ENCODE measurements at regions not wholly inside any gene's neighbourhood (a gene's known extent, or its start where the extent isn't known, plus 50 kb on each side); places are given as distances from the start of the nearest gene placed in this dataset.
"Not testable (repeated sequence)": the region's sequence is repeated elsewhere in the genome, so short reads cannot be mapped to it uniquely, and the experiment has no call there.

GRCh38 chr14:105617201-105617777 is 90.9 kb downstream of the TMEM121 start:
- TF ChIP-seq TCF4 (CRISPR knock-in tag; IDR thresholded peaks at IDR 0.05; ENCODE audit: borderline replicate concordance), result no peak
- TF ChIP-seq ZNF70 (CRISPR knock-in tag; IDR thresholded peaks at IDR 0.05), result no peak
- no peak for TF ChIP-seq SNAI2 (CRISPR knock-in tag; IDR thresholded peaks at IDR 0.05)
- TF ChIP-seq ZC3H10 (CRISPR knock-in tag; IDR thresholded peaks at IDR 0.05), result no peak
- TF ChIP-seq ISL1 (CRISPR knock-in tag; IDR thresholded peaks at IDR 0.05), result no peak
- ATAC-seq, result no peak

GRCh38 chr14:105617805-105618204 is 91.4 kb downstream of the TMEM121 start:
- ATAC-seq, result not testable (repeated sequence)

- ATAC-seq, result not testable (repeated sequence)
These were observed 92.9 kb downstream of the TMEM121 start for GRCh38 chr14:105619324-105619723.

- not testable (repeated sequence) for ATAC-seq
These were observed 93.9 kb downstream of the TMEM121 start for GRCh38 chr14:105620178-105620864.

- not testable (repeated sequence) for ATAC-seq
These were observed 94.6 kb downstream of the TMEM121 start for GRCh38 chr14:105620865-105621471.

- ATAC-seq, result not testable (repeated sequence)
These were observed 95.3 kb downstream of the TMEM121 start for GRCh38 chr14:105621479-105622328.

- no peak for ATAC-seq
- no peak for TF ChIP-seq SNAI2 (CRISPR knock-in tag; IDR thresholded peaks at IDR 0.05)
- TF ChIP-seq TCF4 (CRISPR knock-in tag; IDR thresholded peaks at IDR 0.05; ENCODE audit: borderline replicate concordance), result no peak
- TF ChIP-seq ZFP3 (CRISPR knock-in tag; IDR thresholded peaks at IDR 0.05), result no peak
- TF ChIP-seq OSR1 (CRISPR knock-in tag; IDR thresholded peaks at IDR 0.05), result no peak
- TF ChIP-seq TOX (CRISPR knock-in tag; IDR thresholded peaks at IDR 0.05; ENCODE audit: borderline replicate concordance), result no peak
- TF ChIP-seq ISL1 (CRISPR knock-in tag; IDR thresholded peaks at IDR 0.05), result no peak
- no peak for TF ChIP-seq PPARA (CRISPR knock-in tag; IDR thresholded peaks at IDR 0.05; ENCODE audit: borderline replicate concordance)
- no peak for TF ChIP-seq CSDC2 (CRISPR knock-in tag; IDR thresholded peaks at IDR 0.05)
- TF ChIP-seq ZFP30 (CRISPR knock-in tag; IDR thresholded peaks at IDR 0.05), result no peak
- TF ChIP-seq ZNF8 (CRISPR knock-in tag; IDR thresholded peaks at IDR 0.05), result no peak
- TF ChIP-seq CSRNP3 (CRISPR knock-in tag; IDR thresholded peaks at IDR 0.05), result no peak
These were observed 96.1 kb downstream of the TMEM121 start for GRCh38 chr14:105622329-105622955.

- ATAC-seq, result not testable (repeated sequence)
These were observed 96.8 kb downstream of the TMEM121 start for GRCh38 chr14:105623178-105623577.

- not testable (repeated sequence) for ATAC-seq
These were observed 98.0 kb downstream of the TMEM121 start for GRCh38 chr14:105624346-105624745.

- ATAC-seq, result not testable (repeated sequence)
These were observed 98.5 kb downstream of the TMEM121 start for GRCh38 chr14:105624749-105625434.

GRCh38 chr14:105625448-105625847 is 99.1 kb downstream of the TMEM121 start:
- ATAC-seq, result not testable (repeated sequence)

- ATAC-seq, result not testable (repeated sequence)
These were observed 99.7 kb downstream of the TMEM121 start for GRCh38 chr14:105626111-105626510.

- peak; percentile 28; the same call in 2 of the 3 replicates for ATAC-seq
These were observed 100.3 kb downstream of the TMEM121 start for GRCh38 chr14:105626651-105627050.

GRCh38 chr14:105627287-105627686 is 100.9 kb downstream of the TMEM121 start:
- not testable (repeated sequence) for ATAC-seq
